K562 (cell line): ENCODE measurements at regions not wholly inside any gene's neighbourhood (a gene's known extent, or its start where the extent isn't known, plus 50 kb on each side); places are given as distances from the start of the nearest gene placed in this dataset.

Experiments
- ATAC-seq: fragments of 200-7000 bp; cut with Tn5 transposase; 3 replicates; pipeline ENCODE4 v1.9.1; 2020; ENCODE audit warnings: moderate library complexity
- BruUV-seq: library from RNA; stranded (reverse); fragments of 400-500 nt; replicated peaks from 2 replicates; lab custom pipeline; 2021; lab: Mats Ljungman, UMichigan
- CTCF ChIA-PET: fragments of 300-600 bp; formaldehyde crosslinking; extraction: SDS; loops from one replicate; lab custom pipeline; 2021; ENCODE audit warnings: low intra/inter-chr PET ratio; lab: Yijun Ruan, JAX
- POLR2A ChIA-PET: fragments of 300-600, 350-650 bp; sonication (Branson Sonifier 250); formaldehyde crosslinking; extraction: SDS; loops from one replicate; lab custom pipeline; 2021; ENCODE audit warnings: antibody characterized with exemption, inconsistent platforms; lab: Yijun Ruan, JAX
- DNase-seq, 4 experiments: peaks; one replicate each; pipeline versions ENCODE4 v3.0.0 to v3.0.0-alpha.2; 2011 to 2018; ENCODE audit warnings: low spot score in 3 of 4, mixed read lengths in 3 of 4; ENCODE audit errors: extremely low read depth in 1 of 4
- FAIRE-seq: peaks from 2 replicates; lab custom pipeline; 2011; peaks lifted over from hg19 to GRCh38; lab: Jason Lieb, UNC
- H2AFZ ChIP-seq: 2 replicates; pipeline ENCODE4 v1.6.0; 2011; ENCODE audit warnings: low read depth, low read length, control low read depth, inconsistent platforms
- H3K27ac ChIP-seq: fragments of 200-600 bp; 3 replicates; pipeline ENCODE4 v1.8.0; 2011; ENCODE audit warnings: low read depth, mild to moderate bottlenecking, control low read depth, inconsistent platforms, low read length, moderate library complexity, mixed read lengths; ENCODE audit errors: extremely low read depth
- H3K27me3 ChIP-seq, 2 experiments: fragments of 300-600 bp in 1 of 2; 2 replicates in 1 of 2; 3 replicates in 1 of 2; pipeline versions ENCODE4 v1.6.0 to v1.8.0; 2011; ENCODE audit warnings: inconsistent platforms in 2 of 2, low read length in 2 of 2, mild to moderate bottlenecking in 1 of 2, mixed read lengths in 1 of 2, moderate library complexity in 1 of 2; ENCODE audit not compliant: control insufficient read depth in 2 of 2, insufficient read depth in 2 of 2
- H3K36me3 ChIP-seq: fragments of 300-600 bp; 3 replicates; pipeline ENCODE4 v1.8.0; 2011; ENCODE audit warnings: mild to moderate bottlenecking, low read length, inconsistent platforms; ENCODE audit not compliant: control insufficient read depth, insufficient read depth
- H3K4me1 ChIP-seq, 2 experiments: fragments of 200-600 bp in 1 of 2; replicated peaks in 1 of 2; 2 replicates in 1 of 2; 3 replicates in 1 of 2; pipeline versions ENCODE4 v1.5.1 to v1.8.0; 2011; ENCODE audit warnings: inconsistent platforms in 2 of 2, low read length in 2 of 2, mild to moderate bottlenecking in 1 of 2, mixed read lengths in 1 of 2, moderate library complexity in 1 of 2; ENCODE audit not compliant: control insufficient read depth in 2 of 2, insufficient read depth in 2 of 2
- H3K4me2 ChIP-seq: 2 replicates; pipeline ENCODE4 v1.6.1; 2011; ENCODE audit warnings: low read length, control low read depth, inconsistent platforms, mixed read lengths; ENCODE audit not compliant: insufficient read depth
- H3K4me3 ChIP-seq: fragments of 200-600 bp; sonication (generic), shearing (Covaris generic); 2 replicates; pipeline ENCODE4 v1.5.1; 2016; ENCODE audit warnings: control low read depth, inconsistent platforms
- H3K79me2 ChIP-seq: fragments of 200-600 bp; 3 replicates; pipeline ENCODE4 v1.8.0; 2011; ENCODE audit warnings: low read length, inconsistent platforms; ENCODE audit not compliant: control insufficient read depth, insufficient read depth
- H3K9ac ChIP-seq, 2 experiments: 2 replicates each; pipeline versions ENCODE4 v1.6.0 to v1.6.1; 2011; ENCODE audit warnings: low read depth in 2 of 2, low read length in 2 of 2, control low read depth in 1 of 2, inconsistent platforms in 1 of 2, mild to moderate bottlenecking in 1 of 2, mixed read lengths in 1 of 2; ENCODE audit not compliant: insufficient read depth in 1 of 2
- H3K9me1 ChIP-seq: one replicate; pipeline ENCODE4 v1.6.0; 2011; ENCODE audit warnings: inconsistent platforms, mild to moderate bottlenecking, low read length, moderate library complexity; ENCODE audit not compliant: control insufficient read depth, insufficient read depth
- H3K9me3 ChIP-seq: replicated peaks from 2 replicates; pipeline ENCODE4 v1.5.1; 2011; ENCODE audit warnings: low read depth, low read length, inconsistent platforms; ENCODE audit not compliant: control insufficient read depth, insufficient read depth
- H4K20me1 ChIP-seq: replicated peaks from 2 replicates; pipeline ENCODE4 v1.6.1; 2011; ENCODE audit warnings: low read length, inconsistent platforms, mixed read lengths; ENCODE audit not compliant: control insufficient read depth, insufficient read depth
- CREB1 ChIP-seq, 2 experiments: sonication (generic) in 1 of 2; formaldehyde crosslinking in 1 of 2; IDR thresholded peaks; 2 replicates each; pipeline versions ENCODE4 v1.6.1 to v1.8.0; 2012 to 2022; ENCODE audit warnings: inconsistent platforms in 1 of 2, mild to moderate bottlenecking in 1 of 2, missing genetic modification reagents in 1 of 2, moderate library complexity in 1 of 2
- MXD1 ChIP-seq: fragments of 250-450 bp; sonication (Bioruptor Pico); IDR thresholded peaks from 2 replicates; pipeline ENCODE4 v1.8.0; 2021; ENCODE audit warnings: borderline replicate concordance, mild to moderate bottlenecking, moderate library complexity; ENCODE audit not compliant: poor library complexity, severe bottlenecking
- RBM22 ChIP-seq: fragments of 200-400 bp; formaldehyde crosslinking; IDR thresholded peaks from 2 replicates; pipeline ENCODE4 v1.6.1; 2018; ENCODE audit warnings: low read length, low read depth; ENCODE audit not compliant: poor library complexity, severe bottlenecking
- SNIP1 ChIP-seq: fragments of 450-650 bp; IDR thresholded peaks from 2 replicates; pipeline ENCODE4 v1.7.1; 2017; ENCODE audit warnings: low read depth, mild to moderate bottlenecking
- TSHZ1 ChIP-seq: fragments of 250-450 bp; sonication (Bioruptor Pico); IDR thresholded peaks from 2 replicates; pipeline ENCODE4 v1.4.0; 2020; ENCODE audit warnings: mild to moderate bottlenecking, moderate library complexity
- WGBS: fragments of 100-300 bp; shearing (Covaris generic); methylation state at CpG from one replicate; pipeline ENCODE4 v1.1.6; 2016; ENCODE audit warnings: low coverage, mixed read lengths; ENCODE audit not compliant: insufficient coverage; ENCODE audit errors: missing lambda C conversion rate; 5-methylcytosine and 5-hydroxymethylcytosine counted together
- in situ Hi-C: fragments of 300-500 bp; cut with MboI; formaldehyde crosslinking; loops from 4 replicates; pipeline ENCODE4 v1.15.0; 2018; ENCODE audit warnings: inconsistent platforms, mixed read lengths
- intact Hi-C: fragments of 100-400 bp; cut with micrococcal nuclease; formaldehyde crosslinking; loops from 2 replicates; pipeline ENCODE4 v1.14.2; 2022

DNA sequence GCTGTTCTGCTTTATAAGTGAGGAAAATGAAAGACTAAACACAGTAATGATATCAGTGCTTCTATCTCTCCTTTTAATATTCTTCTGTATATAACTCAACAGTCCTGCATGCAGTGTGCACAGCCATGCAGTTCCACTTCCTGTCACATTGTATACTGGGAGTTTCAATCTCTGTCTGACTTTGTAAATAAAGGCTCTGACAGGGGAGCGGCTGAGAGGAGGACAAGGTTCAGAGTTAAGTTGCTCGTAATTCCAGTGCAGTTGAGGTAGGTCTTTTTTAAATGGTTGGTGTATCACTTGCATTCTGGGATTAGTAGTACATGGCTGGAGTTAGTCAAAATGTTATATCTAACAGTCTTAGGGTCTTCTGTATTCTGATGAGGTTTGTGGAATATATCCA, 264.5 kb downstream of the OLFM3 start:
- H3K27me3 ChIP-seq = no peaks in the 10 kb centered on the region
- no peaks in the 10 kb centered on the region for H3K9me1 ChIP-seq
- H4K20me1 ChIP-seq = no peaks in the 10 kb centered on the region
- no peak overlapping the region for H3K9ac ChIP-seq
- FAIRE-seq (no peak), ATAC-seq (no peak), DNase-seq (no peak)
- in situ Hi-C loops (no loop called here), intact Hi-C loops (no loop called here)
- no peak overlapping the region for H3K27ac ChIP-seq
- H3K79me2 ChIP-seq = no peaks in the 10 kb centered on the region
- H2AFZ ChIP-seq = no peak overlapping the region
- WGBS = 0% methylated on average over 2 of the region's 2 CpGs
- H3K4me2 ChIP-seq = no peak overlapping the region
- H3K4me3 ChIP-seq = no peak overlapping the region
- ChIA-PET POLR2A (no interaction called here), CTCF (no interaction called here)
- H3K36me3 ChIP-seq = no peaks in the 10 kb centered on the region
- H3K9me3 ChIP-seq = no peaks in the 10 kb centered on the region
- no peak for TF ChIP-seq MXD1
- no peak for TF ChIP-seq RBM22
- TF ChIP-seq CREB1 (IDR thresholded peaks at IDR 0.05) = no peak
- TF ChIP-seq CREB1 (CRISPR knock-in tag; IDR thresholded peaks at IDR 0.05) = no peak
- TF ChIP-seq SNIP1 = no peak
- no peak for TF ChIP-seq TSHZ1 (CRISPR knock-in tag)
- BruUV-seq = no TSS peak
- H3K4me1 ChIP-seq = no peaks in the 10 kb centered on the region
